ENCODE measurements at regions not wholly inside any gene's neighbourhood (a gene's known extent, or its start where the extent isn't known, plus 50 kb on each side); places are given as distances from the start of the nearest gene placed in this dataset.
"Not testable (repeated sequence)": the region's sequence is repeated elsewhere in the genome, so short reads cannot be mapped to it uniquely, and the experiment has no call there.

DNA sequence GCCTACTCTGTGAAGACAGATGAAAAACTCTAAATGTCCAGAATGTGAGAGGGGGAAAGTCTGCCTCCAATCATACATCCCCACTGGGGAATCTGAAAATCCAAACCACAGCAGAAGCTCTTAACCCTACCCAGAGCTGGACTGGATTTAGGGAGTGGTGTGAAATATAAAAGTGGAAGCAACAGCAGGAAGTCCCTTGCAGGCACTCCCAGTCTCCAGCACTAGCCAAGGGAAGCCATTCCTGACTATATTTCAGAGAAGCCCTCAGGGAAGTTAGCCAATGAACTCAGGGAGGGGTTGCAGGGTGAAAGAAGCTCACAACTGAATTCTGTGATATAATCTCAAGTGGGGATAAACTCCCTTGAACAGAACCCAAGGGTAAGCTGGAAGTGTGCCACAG lies 51.5 kb downstream of the CRPPA start:
- Histone ChIP-seq H3K27ac (ENCODE audit: low read depth, low read length) (no peak overlapping the region), H3K36me3 (ENCODE audit: control insufficient read depth, insufficient read depth, low read length) (no peaks in the 10 kb centered on the region), H3K4me1 (ENCODE audit: control insufficient read depth, insufficient read depth, low read length) (no peaks in the 10 kb centered on the region), H3K9me3 (ENCODE audit: control insufficient read depth, insufficient read depth, low read length) (peaks cover 1% of the 10 kb centered on the region), H3K27me3 (ENCODE audit: control insufficient read depth, insufficient read depth, low read length) (no peaks in the 10 kb centered on the region), H3K4me3 (ENCODE audit: low read depth, low read length) (no peak overlapping the region)
- no peak for DNase-seq (ENCODE audit: low read depth in 4 of 6, low spot score in 6 of 6)

DNA sequence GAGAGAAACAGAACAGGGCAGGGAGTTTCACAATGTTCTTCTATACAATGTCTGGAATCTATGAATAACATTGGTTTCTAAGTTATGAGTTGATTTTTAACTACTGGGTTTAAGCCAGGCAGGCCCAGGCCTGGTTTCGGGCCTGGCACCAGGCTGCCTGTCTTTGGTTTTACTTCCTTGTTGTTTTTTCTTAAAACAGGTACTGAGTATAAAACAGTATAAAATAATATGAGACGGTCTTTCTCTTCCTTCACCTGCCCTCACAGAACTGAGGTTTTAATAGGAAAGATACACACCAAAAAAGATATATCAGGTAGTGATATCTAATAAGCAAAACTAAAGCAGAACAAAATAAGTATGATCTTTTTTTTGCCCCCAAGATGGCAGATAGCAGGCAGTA lies 52.0 kb downstream of the CRPPA start:
- no CpG with 5 or more reads among the region's 2 CpGs for WGBS (ENCODE audit: insufficient coverage)
- H3K27ac ChIP-seq (ENCODE audit: low read depth, low read length); H3K4me3 ChIP-seq (ENCODE audit: low read depth, low read length); H3K36me3 ChIP-seq (ENCODE audit: control insufficient read depth, insufficient read depth, low read length); DNase-seq (ENCODE audit: low read depth in 4 of 6, low spot score in 6 of 6); H3K9me3 ChIP-seq (ENCODE audit: control insufficient read depth, insufficient read depth, low read length); H3K27me3 ChIP-seq (ENCODE audit: control insufficient read depth, insufficient read depth, low read length); H3K4me1 ChIP-seq (ENCODE audit: control insufficient read depth, insufficient read depth, low read length): not testable (repeated sequence)

- H3K9me3 ChIP-seq (ENCODE audit: control insufficient read depth, insufficient read depth, low read length): peaks cover 1% of the 10 kb centered on the region
- no peaks in the 10 kb centered on the region for H3K4me1 ChIP-seq (ENCODE audit: control insufficient read depth, insufficient read depth, low read length)
- H3K27ac ChIP-seq (ENCODE audit: low read depth, low read length): no peak overlapping the region
- no peak overlapping the region for H3K4me3 ChIP-seq (ENCODE audit: low read depth, low read length)
- H3K27me3 ChIP-seq (ENCODE audit: control insufficient read depth, insufficient read depth, low read length): no peaks in the 10 kb centered on the region
- no peaks in the 10 kb centered on the region for H3K36me3 ChIP-seq (ENCODE audit: control insufficient read depth, insufficient read depth, low read length)
- WGBS (ENCODE audit: insufficient coverage): no CpG with 5 or more reads among the region's 3 CpGs
- DNase-seq (ENCODE audit: low read depth in 4 of 6, low spot score in 6 of 6): no peak
Measured at GRCh38 chr7:16368885-16369284, 52.5 kb downstream of the CRPPA start.

DNA sequence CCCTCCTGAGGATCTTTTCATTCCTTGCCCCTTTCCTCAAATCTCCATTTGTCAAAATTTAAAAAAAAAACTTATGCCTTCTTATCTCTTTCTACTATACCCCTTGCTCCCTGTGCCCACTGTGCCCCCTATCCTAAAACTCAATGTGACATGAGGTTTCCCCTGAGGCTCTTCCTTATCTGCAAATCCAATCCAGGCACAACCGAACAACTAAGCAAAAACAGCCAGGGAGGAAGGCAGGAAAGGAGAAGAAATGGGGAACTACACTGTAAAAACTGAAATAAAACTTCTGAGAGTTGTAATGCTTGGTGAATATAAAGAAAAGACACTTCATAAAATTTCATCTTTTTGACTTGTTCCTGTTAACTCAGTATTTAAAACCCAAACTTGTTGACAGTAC lies 54.2 kb downstream of the CRPPA start:
- no CpG with 5 or more reads among the region's 1 CpG for WGBS (ENCODE audit: insufficient coverage)
- Histone ChIP-seq H3K27ac (ENCODE audit: low read depth, low read length) (no peak overlapping the region), H3K4me1 (ENCODE audit: control insufficient read depth, insufficient read depth, low read length) (no peaks in the 10 kb centered on the region), H3K27me3 (ENCODE audit: control insufficient read depth, insufficient read depth, low read length) (no peaks in the 10 kb centered on the region), H3K4me3 (ENCODE audit: low read depth, low read length) (no peak overlapping the region), H3K9me3 (ENCODE audit: control insufficient read depth, insufficient read depth, low read length) (peaks cover 1% of the 10 kb centered on the region), H3K36me3 (ENCODE audit: control insufficient read depth, insufficient read depth, low read length) (no peaks in the 10 kb centered on the region)
- no peak for DNase-seq (ENCODE audit: low read depth in 4 of 6, low spot score in 6 of 6)

- 100% methylated on average over 1 of the region's 3 CpGs for WGBS (ENCODE audit: insufficient coverage)
- no peaks in the 10 kb centered on the region for H3K36me3 ChIP-seq (ENCODE audit: control insufficient read depth, insufficient read depth, low read length)
Measured at GRCh38 chr7:16365952-16366351, 55.4 kb downstream of the CRPPA start.

DNA sequence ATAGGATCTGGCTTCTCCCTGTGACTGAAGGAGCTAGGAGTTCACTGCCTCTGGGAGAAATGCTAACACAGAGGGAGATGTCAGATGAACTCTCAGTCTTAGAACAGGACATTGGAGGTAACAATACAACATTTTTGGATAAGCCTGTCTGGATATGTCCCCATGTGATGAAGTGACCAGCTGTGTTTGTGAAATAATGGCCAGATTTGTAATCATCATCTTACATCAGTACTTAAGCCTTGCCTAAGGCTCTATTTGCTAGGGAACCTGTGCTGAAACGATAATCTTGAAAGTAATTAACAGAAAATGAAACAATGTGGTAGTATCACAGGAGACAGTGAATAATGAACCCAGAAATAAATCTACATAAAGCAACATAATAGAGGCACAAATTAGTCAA lies 56.2 kb downstream of the CRPPA start:
- WGBS (ENCODE audit: insufficient coverage): no CpG with 5 or more reads among the region's 1 CpG
- no peaks in the 10 kb centered on the region for H3K4me1 ChIP-seq (ENCODE audit: control insufficient read depth, insufficient read depth, low read length)
- no peak for DNase-seq (ENCODE audit: low read depth in 4 of 6, low spot score in 6 of 6)
- no peak overlapping the region for H3K4me3 ChIP-seq (ENCODE audit: low read depth, low read length)
- no peak overlapping the region for H3K27ac ChIP-seq (ENCODE audit: low read depth, low read length)
- H3K27me3 ChIP-seq (ENCODE audit: control insufficient read depth, insufficient read depth, low read length): no peaks in the 10 kb centered on the region
- no peaks in the 10 kb centered on the region for H3K36me3 ChIP-seq (ENCODE audit: control insufficient read depth, insufficient read depth, low read length)
- no peaks in the 10 kb centered on the region for H3K9me3 ChIP-seq (ENCODE audit: control insufficient read depth, insufficient read depth, low read length)

More at GRCh38 chr7:16365952-16366351, 55.4 kb downstream of the CRPPA start:
- Histone ChIP-seq H3K4me1 (ENCODE audit: control insufficient read depth, insufficient read depth, low read length) (no peaks in the 10 kb centered on the region), H3K4me3 (ENCODE audit: low read depth, low read length) (no peak overlapping the region), H3K27me3 (ENCODE audit: control insufficient read depth, insufficient read depth, low read length) (no peaks in the 10 kb centered on the region), H3K9me3 (ENCODE audit: control insufficient read depth, insufficient read depth, low read length) (peaks cover 1% of the 10 kb centered on the region), H3K27ac (ENCODE audit: low read depth, low read length) (no peak overlapping the region)
- DNase-seq (ENCODE audit: low read depth in 4 of 6, low spot score in 6 of 6): no peak

- WGBS (ENCODE audit: insufficient coverage): no CpG with 5 or more reads among the region's 4 CpGs
- peaks cover 6% of the 10 kb centered on the region for H3K4me1 ChIP-seq (ENCODE audit: control insufficient read depth, insufficient read depth, low read length)
- peak in 1 of 6 donors; percentile 40 for DNase-seq (ENCODE audit: low read depth in 4 of 6, low spot score in 6 of 6)
Measured at GRCh38 chr7:16359216-16359615, 62.1 kb downstream of the CRPPA start.

DNA sequence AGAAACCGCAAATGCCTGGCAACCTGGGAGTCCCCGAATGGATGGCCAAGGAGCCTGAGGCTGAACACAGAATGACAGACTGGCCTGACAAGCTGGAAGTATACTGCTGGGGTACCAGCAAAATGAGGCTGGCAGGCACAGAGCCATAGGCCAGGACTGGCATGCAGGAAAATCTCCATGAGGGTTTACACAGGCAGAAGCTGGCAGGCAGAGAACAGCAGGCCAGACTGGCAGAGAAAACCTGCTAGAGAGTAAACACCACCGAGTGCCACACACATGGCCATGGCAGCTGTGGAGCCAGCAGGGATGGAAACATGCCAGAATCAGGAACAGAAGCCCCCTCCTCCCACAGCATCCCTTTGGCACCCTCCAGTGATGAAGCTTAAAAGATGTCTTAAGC lies 63.4 kb downstream of the CRPPA start:
- H3K4me1 ChIP-seq (ENCODE audit: control insufficient read depth, insufficient read depth, low read length): peaks cover 6% of the 10 kb centered on the region
- H3K9me3 ChIP-seq (ENCODE audit: control insufficient read depth, insufficient read depth, low read length): no peaks in the 10 kb centered on the region
- H3K4me3 ChIP-seq (ENCODE audit: low read depth, low read length): no peak overlapping the region
- no peaks in the 10 kb centered on the region for H3K27me3 ChIP-seq (ENCODE audit: control insufficient read depth, insufficient read depth, low read length)
- no peaks in the 10 kb centered on the region for H3K36me3 ChIP-seq (ENCODE audit: control insufficient read depth, insufficient read depth, low read length)
- WGBS (ENCODE audit: insufficient coverage): 41% methylated on average over 3 of the region's 3 CpGs
- DNase-seq (ENCODE audit: low read depth in 4 of 6, low spot score in 6 of 6): peak in 5 of 6 donors; percentile 17 to 94 (median 38)
- H3K27ac ChIP-seq (ENCODE audit: low read depth, low read length): no peak overlapping the region

More at GRCh38 chr7:16359216-16359615, 62.1 kb downstream of the CRPPA start:
- Histone ChIP-seq H3K4me3 (ENCODE audit: low read depth, low read length) (no peak overlapping the region), H3K36me3 (ENCODE audit: control insufficient read depth, insufficient read depth, low read length) (no peaks in the 10 kb centered on the region), H3K9me3 (ENCODE audit: control insufficient read depth, insufficient read depth, low read length) (no peaks in the 10 kb centered on the region), H3K27ac (ENCODE audit: low read depth, low read length) (no peak overlapping the region), H3K27me3 (ENCODE audit: control insufficient read depth, insufficient read depth, low read length) (no peaks in the 10 kb centered on the region)

DNA sequence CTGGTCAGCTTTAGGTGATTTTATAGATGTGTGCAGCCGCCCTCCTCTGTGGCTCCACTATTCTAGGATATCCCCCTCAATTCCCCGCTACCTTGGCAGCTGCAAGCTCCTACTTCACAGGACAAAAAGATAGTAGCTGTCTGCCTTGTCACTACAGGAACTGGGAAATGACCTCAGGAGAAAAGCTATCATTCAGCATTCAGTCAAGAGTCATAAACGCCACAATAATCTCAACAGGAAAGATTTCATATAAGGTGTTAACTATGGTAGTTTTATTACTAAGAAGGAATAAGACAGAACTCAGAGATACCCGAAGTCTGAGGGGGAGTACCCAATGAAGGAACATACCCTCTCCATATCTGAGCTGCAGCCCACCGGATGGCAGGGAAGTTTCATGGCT lies 63.9 kb downstream of the CRPPA start:
- peaks cover 6% of the 10 kb centered on the region for H3K4me1 ChIP-seq (ENCODE audit: control insufficient read depth, insufficient read depth, low read length)
- H3K27ac ChIP-seq (ENCODE audit: low read depth, low read length): no peak overlapping the region
- H3K4me3 ChIP-seq (ENCODE audit: low read depth, low read length): no peak overlapping the region
- no peaks in the 10 kb centered on the region for H3K9me3 ChIP-seq (ENCODE audit: control insufficient read depth, insufficient read depth, low read length)
- no peak for DNase-seq (ENCODE audit: low read depth in 4 of 6, low spot score in 6 of 6)
- H3K27me3 ChIP-seq (ENCODE audit: control insufficient read depth, insufficient read depth, low read length): no peaks in the 10 kb centered on the region
- WGBS (ENCODE audit: insufficient coverage): 71% methylated on average over 1 of the region's 5 CpGs
- H3K36me3 ChIP-seq (ENCODE audit: control insufficient read depth, insufficient read depth, low read length): no peaks in the 10 kb centered on the region

DNA sequence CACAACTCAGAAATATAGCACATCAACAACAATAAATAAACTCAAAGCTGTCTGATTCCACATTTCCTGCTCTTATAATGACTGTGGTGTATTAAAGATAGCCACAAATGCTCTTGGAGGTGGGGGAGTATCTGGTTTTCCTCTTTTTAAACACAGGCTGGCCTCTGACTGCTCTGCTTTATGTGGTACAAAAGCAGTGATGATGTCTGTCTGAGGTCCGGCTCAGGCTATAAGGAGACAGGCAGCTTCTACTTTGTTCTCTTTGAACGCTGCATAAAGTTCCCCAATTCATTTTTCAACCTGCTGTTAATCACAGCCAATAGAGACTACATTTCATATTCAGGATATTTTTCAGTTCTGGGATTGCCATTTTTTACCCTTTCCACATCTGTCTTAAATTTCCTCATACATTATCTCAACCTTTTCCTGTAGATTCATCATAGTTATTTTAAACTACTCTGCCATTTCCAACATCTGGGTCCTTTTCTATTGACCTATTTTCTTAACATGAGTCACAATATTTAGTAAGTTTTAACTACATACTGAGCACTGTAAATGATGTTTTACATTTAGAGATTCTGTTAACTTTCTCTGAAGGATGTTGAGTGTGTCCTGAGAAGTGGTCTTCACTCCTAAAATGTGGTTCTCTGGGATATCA lies 64.9 kb downstream of the CRPPA start:
- Histone ChIP-seq H3K4me3 (ENCODE audit: low read depth, low read length) (no peak overlapping the region), H3K4me1 (ENCODE audit: control insufficient read depth, insufficient read depth, low read length) (peaks cover 6% of the 10 kb centered on the region), H3K27me3 (ENCODE audit: control insufficient read depth, insufficient read depth, low read length) (no peaks in the 10 kb centered on the region), H3K27ac (ENCODE audit: low read depth, low read length) (no peak overlapping the region), H3K36me3 (ENCODE audit: control insufficient read depth, insufficient read depth, low read length) (no peaks in the 10 kb centered on the region), H3K9me3 (ENCODE audit: control insufficient read depth, insufficient read depth, low read length) (no peaks in the 10 kb centered on the region)
- no peak for DNase-seq (ENCODE audit: low read depth in 4 of 6, low spot score in 6 of 6)
- WGBS (ENCODE audit: insufficient coverage): 67% methylated on average over 2 of the region's 2 CpGs

Measured in spinal cord (tissue), 9 donors.